Ovary (tissue), 3 donors: ENCODE measurements at regions not wholly inside any gene's neighbourhood (a gene's known extent, or its start where the extent isn't known, plus 50 kb on each side); places are given as distances from the start of the nearest gene placed in this dataset.

ENCODE experiments used
- EP300 ChIP-seq: sonication (generic); formaldehyde crosslinking; IDR thresholded peaks from one replicate; pipeline ENCODE4 v1.6.1; 2017; ENCODE audit warnings: antibody characterized with exemption
- TF ChIP-seq, protein P1 (sequence below), 3 donors: fragments of 450-650 bp in 2 of 3; fragments of 200-600 bp in 1 of 3; IDR thresholded peaks; one replicate each; pipeline versions ENCODE4 v1.5.1 to v1.8.0; 2016 to 2022; ENCODE audit warnings: antibody characterized with exemption in 3 of 3, mild to moderate bottlenecking in 1 of 3
- donor health status: DM: no; HTN: no; CAD: no.

DNA sequence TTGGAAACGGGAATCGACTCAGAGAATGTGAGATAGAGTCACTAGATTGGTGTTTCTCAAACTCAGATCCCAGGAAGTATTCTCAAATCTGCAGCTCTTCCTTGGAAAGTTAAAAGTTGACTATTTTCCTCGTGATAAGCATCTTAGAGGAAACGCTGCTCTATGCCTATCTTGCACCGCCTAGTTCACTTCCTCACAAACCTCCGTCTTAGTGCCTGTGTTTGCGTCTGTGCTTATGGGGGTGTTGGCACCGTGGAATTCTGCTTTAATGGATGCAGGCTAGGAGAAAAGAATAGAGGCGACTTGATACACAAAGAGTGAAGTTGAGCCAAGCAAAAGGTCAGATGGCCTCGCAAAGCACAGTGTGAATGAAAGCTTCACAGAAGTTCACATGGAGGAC lies 255.3 kb upstream of the ID2 start:
- TF ChIP-seq, protein P1, sequence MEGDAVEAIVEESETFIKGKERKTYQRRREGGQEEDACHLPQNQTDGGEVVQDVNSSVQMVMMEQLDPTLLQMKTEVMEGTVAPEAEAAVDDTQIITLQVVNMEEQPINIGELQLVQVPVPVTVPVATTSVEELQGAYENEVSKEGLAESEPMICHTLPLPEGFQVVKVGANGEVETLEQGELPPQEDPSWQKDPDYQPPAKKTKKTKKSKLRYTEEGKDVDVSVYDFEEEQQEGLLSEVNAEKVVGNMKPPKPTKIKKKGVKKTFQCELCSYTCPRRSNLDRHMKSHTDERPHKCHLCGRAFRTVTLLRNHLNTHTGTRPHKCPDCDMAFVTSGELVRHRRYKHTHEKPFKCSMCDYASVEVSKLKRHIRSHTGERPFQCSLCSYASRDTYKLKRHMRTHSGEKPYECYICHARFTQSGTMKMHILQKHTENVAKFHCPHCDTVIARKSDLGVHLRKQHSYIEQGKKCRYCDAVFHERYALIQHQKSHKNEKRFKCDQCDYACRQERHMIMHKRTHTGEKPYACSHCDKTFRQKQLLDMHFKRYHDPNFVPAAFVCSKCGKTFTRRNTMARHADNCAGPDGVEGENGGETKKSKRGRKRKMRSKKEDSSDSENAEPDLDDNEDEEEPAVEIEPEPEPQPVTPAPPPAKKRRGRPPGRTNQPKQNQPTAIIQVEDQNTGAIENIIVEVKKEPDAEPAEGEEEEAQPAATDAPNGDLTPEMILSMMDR (IDR thresholded peaks at IDR 0.05) = no peak
- TF ChIP-seq EP300 = no peak
